ENCODE measurements at regions not wholly inside any gene's neighbourhood (a gene's known extent, or its start where the extent isn't known, plus 50 kb on each side); places are given as distances from the start of the nearest gene placed in this dataset.
"Not testable (repeated sequence)": the region's sequence is repeated elsewhere in the genome, so short reads cannot be mapped to it uniquely, and the experiment has no call there.

DNA sequence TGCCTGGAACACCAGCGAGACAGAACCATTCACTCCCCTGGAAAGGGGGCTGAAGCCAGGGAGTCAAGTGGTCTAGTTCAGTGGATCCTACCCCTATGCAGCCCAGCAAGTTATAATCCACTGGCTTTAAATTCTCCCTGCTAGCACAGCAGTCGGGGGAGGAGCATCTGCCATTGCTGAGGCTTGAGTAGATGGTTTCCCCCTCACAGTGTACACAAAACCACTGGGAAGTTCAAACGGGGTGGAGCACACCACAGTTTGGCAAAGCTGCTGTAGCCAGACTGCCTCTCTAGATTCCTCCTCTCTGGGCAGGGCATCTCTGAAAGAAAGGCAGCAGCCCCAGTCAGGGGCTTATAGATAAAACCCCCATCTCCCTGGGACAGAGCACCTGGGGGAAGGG is 88.4 kb upstream of the WDFY3 start:
- 60 to 100% methylated on average over 1 to 2 of the region's 3 CpGs for WGBS, 2 experiments (ENCODE audit: insufficient coverage in 2 of 2)
- H3K27ac ChIP-seq (ENCODE audit: low read depth, low read length, severe bottlenecking); H3K4me3 ChIP-seq (ENCODE audit: extremely low read depth, insufficient read depth, low read length, poor library complexity, severe bottlenecking); H3K9me3 ChIP-seq (ENCODE audit: control insufficient read depth, low read length); H3K4me1 ChIP-seq (ENCODE audit: control insufficient read depth, insufficient read depth, low read length, poor library complexity, severe bottlenecking); H3K36me3 ChIP-seq (ENCODE audit: control insufficient read depth, insufficient read depth, low read length): not testable (repeated sequence)

DNA sequence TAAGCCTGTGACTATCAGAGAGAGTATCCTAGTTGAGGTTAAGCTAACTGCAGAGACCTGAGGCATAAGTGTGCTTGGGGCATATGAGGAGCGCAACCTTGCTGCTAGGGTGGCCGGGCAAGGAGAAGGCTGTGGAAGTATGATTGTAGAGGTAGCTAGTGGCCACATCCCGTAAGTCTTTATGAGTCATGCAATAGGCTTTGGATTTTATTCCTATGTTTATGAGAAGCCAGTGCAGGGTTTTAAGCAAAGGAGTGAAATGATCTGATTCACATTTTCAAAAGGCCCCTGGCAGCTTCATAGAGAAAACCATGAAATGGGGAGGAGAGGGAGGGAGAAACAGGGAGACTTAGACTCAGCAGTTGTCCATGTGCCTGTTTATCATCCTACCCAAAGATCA is 92.1 kb upstream of the WDFY3 start:
- Histone ChIP-seq H3K27ac (ENCODE audit: low read depth, low read length, severe bottlenecking) (no peak overlapping the region), H3K9me3 (ENCODE audit: control insufficient read depth, low read length) (no peaks in the 10 kb centered on the region), H3K4me3 (ENCODE audit: extremely low read depth, insufficient read depth, low read length, poor library complexity, severe bottlenecking) (no peak overlapping the region), H3K4me1 (ENCODE audit: control insufficient read depth, insufficient read depth, low read length, poor library complexity, severe bottlenecking) (no peaks in the 10 kb centered on the region), H3K36me3 (ENCODE audit: control insufficient read depth, insufficient read depth, low read length) (no peaks in the 10 kb centered on the region)
- WGBS, 2 experiments (ENCODE audit: insufficient coverage in 2 of 2) = 96 to 100% methylated on average over 3 of the region's 3 CpGs

DNA sequence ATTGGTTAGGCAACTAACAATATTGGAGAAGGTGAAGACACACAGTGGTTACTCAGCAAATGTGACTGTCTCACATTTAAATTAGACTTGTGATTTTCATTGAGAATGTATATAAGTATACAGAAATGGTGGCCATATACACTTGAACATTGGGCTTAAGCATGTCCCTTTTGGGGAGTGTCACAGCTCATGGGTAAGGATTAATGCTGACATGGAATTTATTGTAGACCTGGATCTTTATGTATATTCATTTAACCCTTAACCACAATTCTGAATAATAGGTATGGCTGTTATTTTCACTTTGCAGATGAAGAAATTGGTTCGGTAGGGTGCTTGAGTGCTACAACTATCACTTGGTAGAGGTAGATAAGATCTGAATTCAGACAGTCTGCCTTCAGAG is 95.5 kb upstream of the WDFY3 start:
- no peak overlapping the region for H3K4me3 ChIP-seq (ENCODE audit: extremely low read depth, insufficient read depth, low read length, poor library complexity, severe bottlenecking)
- H3K36me3 ChIP-seq (ENCODE audit: control insufficient read depth, insufficient read depth, low read length) = no peaks in the 10 kb centered on the region
- no peak overlapping the region for H3K27ac ChIP-seq (ENCODE audit: low read depth, low read length, severe bottlenecking)
- WGBS, 2 experiments (ENCODE audit: insufficient coverage in 2 of 2) = 40% methylated on average over 1 of the region's 1 CpG; no CpG with 5 or more reads in 1 of the 2 experiments
- no peaks in the 10 kb centered on the region for H3K4me1 ChIP-seq (ENCODE audit: control insufficient read depth, insufficient read depth, low read length, poor library complexity, severe bottlenecking)
- H3K9me3 ChIP-seq (ENCODE audit: control insufficient read depth, low read length) = no peaks in the 10 kb centered on the region

DNA sequence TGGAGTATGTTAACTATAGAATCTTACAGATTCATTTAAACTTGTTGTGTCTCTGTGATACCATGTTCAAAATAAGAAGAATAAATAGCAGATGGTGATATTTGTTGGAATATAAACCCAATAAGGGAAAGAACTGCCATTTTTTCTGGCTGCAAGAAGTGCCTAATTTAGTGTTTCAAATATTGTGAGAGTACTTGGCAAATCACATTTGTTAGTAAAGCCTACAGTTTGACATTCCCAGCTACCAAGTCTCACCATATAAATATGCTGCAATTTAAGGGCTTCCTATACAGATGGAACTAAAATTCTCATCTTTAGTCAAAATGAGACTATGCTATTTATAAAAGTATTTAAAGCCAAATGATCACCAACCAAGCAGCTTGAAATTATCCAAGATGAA is 96.0 kb upstream of the WDFY3 start:
- Histone ChIP-seq H3K27ac (ENCODE audit: low read depth, low read length, severe bottlenecking) (no peak overlapping the region), H3K4me1 (ENCODE audit: control insufficient read depth, insufficient read depth, low read length, poor library complexity, severe bottlenecking) (no peaks in the 10 kb centered on the region), H3K36me3 (ENCODE audit: control insufficient read depth, insufficient read depth, low read length) (no peaks in the 10 kb centered on the region), H3K4me3 (ENCODE audit: extremely low read depth, insufficient read depth, low read length, poor library complexity, severe bottlenecking) (no peak overlapping the region), H3K9me3 (ENCODE audit: control insufficient read depth, low read length) (no peaks in the 10 kb centered on the region)

DNA sequence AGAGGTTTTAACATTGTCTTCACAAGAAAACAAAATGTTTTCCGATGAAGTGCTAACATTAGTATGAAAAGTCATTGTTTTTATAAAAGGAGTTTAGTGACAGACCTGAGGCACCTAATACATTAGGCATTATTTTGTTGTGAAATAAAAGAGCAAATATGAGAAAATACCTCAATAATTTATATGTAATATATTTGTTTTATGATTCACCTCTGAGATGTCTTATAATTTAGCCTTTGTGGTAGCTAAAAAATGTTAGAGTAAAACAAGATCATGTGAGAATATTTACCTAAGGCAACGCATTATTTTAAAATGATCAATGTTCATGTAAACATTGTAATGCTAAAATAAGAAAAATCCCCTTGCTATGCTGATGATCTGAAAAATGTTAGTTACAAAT is 100.9 kb upstream of the WDFY3 start:
- Histone ChIP-seq H3K4me3 (ENCODE audit: extremely low read depth, insufficient read depth, low read length, poor library complexity, severe bottlenecking) (no peak overlapping the region), H3K36me3 (ENCODE audit: control insufficient read depth, insufficient read depth, low read length) (no peaks in the 10 kb centered on the region), H3K9me3 (ENCODE audit: control insufficient read depth, low read length) (no peaks in the 10 kb centered on the region), H3K27ac (ENCODE audit: low read depth, low read length, severe bottlenecking) (no peak overlapping the region), H3K4me1 (ENCODE audit: control insufficient read depth, insufficient read depth, low read length, poor library complexity, severe bottlenecking) (no peaks in the 10 kb centered on the region)
- WGBS, 2 experiments (ENCODE audit: insufficient coverage in 2 of 2) = no CpG with 5 or more reads among the region's 2 CpGs

DNA sequence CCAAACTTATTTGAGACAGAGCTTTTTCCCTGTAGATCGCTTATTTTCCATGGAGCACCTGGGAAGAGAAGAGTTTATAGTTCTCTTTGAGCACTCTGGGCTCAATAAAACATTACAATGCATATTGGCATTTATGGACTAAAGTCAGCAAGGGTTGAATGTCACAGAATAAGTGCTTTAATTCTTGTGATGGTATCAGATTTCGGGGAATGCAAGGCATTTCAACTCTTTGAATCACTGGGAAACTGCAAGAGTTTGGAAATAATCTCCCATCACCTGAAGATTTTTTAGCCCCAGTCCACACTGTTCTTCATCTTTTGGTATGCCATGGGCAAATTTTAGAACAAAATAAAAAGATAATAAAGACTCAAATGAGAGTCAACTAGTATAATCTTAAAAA is 111.5 kb upstream of the WDFY3 start:
- Histone ChIP-seq H3K36me3 (ENCODE audit: control insufficient read depth, insufficient read depth, low read length) (no peaks in the 10 kb centered on the region), H3K27ac (ENCODE audit: low read depth, low read length, severe bottlenecking) (no peak overlapping the region), H3K4me3 (ENCODE audit: extremely low read depth, insufficient read depth, low read length, poor library complexity, severe bottlenecking) (no peak overlapping the region), H3K9me3 (ENCODE audit: control insufficient read depth, low read length) (peaks cover 5% of the 10 kb centered on the region), H3K4me1 (ENCODE audit: control insufficient read depth, insufficient read depth, low read length, poor library complexity, severe bottlenecking) (no peaks in the 10 kb centered on the region)
- 83% methylated on average over 2 of the region's 2 CpGs; no CpG with 5 or more reads in 1 of the 2 experiments for WGBS, 2 experiments (ENCODE audit: insufficient coverage in 2 of 2)

DNA sequence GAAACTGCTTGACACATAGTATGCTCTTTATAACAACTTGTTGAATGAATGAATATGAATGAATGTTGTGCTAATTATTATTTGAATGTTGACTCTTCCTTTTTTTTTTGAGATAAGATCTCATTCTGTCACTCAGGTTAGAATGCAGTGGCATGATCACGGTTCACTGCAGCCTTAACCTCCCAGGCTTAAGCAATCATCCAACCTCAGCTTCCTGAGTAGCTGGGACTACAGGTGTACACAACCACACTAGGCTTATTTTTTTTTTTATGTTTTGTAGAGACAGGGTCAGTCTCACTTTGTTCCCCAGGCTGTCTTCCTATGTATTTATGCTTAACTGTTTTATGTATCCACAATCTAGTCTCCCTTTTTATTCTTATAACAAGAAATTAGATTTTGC is 114.7 kb upstream of the WDFY3 start:
- H3K27ac ChIP-seq (ENCODE audit: low read depth, low read length, severe bottlenecking) = no peak overlapping the region
- peaks cover 5% of the 10 kb centered on the region for H3K9me3 ChIP-seq (ENCODE audit: control insufficient read depth, low read length)
- no peak overlapping the region for H3K4me3 ChIP-seq (ENCODE audit: extremely low read depth, insufficient read depth, low read length, poor library complexity, severe bottlenecking)
- no peaks in the 10 kb centered on the region for H3K36me3 ChIP-seq (ENCODE audit: control insufficient read depth, insufficient read depth, low read length)
- WGBS, 2 experiments (ENCODE audit: insufficient coverage in 2 of 2) = no CpG with 5 or more reads among the region's 1 CpG
- H3K4me1 ChIP-seq (ENCODE audit: control insufficient read depth, insufficient read depth, low read length, poor library complexity, severe bottlenecking) = peaks cover 8% of the 10 kb centered on the region

DNA sequence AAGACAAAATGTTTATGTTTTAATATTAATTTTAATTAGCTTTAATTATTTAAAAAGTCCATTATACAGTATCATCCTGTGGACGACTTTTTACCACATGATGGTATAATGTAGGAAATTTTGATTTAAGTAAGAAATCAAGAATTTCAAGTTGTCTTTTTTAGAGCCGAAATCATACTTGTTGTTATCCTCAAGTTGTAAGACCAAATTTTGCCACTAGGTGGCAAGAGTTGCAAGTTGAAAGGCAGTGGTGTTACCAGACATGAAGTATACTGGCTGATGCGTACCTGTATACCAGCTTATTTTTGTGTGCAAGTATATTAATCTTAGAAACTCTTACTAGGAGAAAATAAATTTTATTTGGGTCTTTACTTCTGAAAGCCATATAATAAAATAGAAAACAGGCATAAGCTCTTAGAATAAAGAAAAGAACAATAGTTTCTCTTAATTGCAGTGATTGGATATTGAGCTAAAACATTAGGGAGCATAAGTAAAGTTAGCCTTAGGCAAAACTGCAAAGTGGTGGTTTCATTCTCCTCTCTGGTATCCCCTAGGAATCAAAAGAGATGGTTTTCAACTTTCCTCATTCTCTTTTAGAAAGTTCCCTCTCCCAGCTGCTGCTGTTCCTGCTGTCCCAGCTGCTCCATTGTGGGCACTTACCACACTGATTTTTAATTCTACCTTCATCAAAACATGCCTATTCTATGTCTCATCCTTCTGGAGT is 118.0 kb upstream of the WDFY3 start:
- peaks cover 12% of the 10 kb centered on the region for H3K4me1 ChIP-seq (ENCODE audit: control insufficient read depth, insufficient read depth, low read length, poor library complexity, severe bottlenecking)
- 42% methylated on average over 2 of the region's 3 CpGs; no CpG with 5 or more reads in 1 of the 2 experiments for WGBS, 2 experiments (ENCODE audit: insufficient coverage in 2 of 2)
- peak overlapping the region; percentile 24 for H3K27ac ChIP-seq (ENCODE audit: low read depth, low read length, severe bottlenecking)
- no peaks in the 10 kb centered on the region for H3K9me3 ChIP-seq (ENCODE audit: control insufficient read depth, low read length)
- H3K36me3 ChIP-seq (ENCODE audit: control insufficient read depth, insufficient read depth, low read length) = no peaks in the 10 kb centered on the region
- no peak overlapping the region for H3K4me3 ChIP-seq (ENCODE audit: extremely low read depth, insufficient read depth, low read length, poor library complexity, severe bottlenecking)

DNA sequence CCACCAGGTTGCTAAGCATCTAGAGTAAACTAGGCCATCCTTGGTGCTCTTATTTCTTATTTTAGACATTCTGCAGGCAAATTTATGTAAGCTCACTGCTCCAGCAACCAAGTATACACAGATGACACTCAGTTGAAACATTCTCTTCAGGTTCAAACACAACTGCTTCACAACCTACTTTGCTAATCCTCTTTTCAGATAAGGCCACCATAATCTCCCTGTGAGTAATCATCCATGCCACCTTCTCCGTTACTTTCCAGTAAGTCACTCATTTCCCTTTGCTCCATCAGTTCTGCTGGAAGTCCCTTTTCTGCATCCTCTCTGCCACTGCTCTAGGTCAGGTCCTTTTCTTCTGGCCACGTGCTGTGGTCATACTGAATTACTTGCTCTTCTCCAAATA is 120.2 kb upstream of the WDFY3 start:
- WGBS, 2 experiments (ENCODE audit: insufficient coverage in 2 of 2) = 60 to 100% methylated on average over 1 of the region's 2 CpGs
- H3K4me1 ChIP-seq (ENCODE audit: control insufficient read depth, insufficient read depth, low read length, poor library complexity, severe bottlenecking) = peaks cover 12% of the 10 kb centered on the region
- H3K36me3 ChIP-seq (ENCODE audit: control insufficient read depth, insufficient read depth, low read length) = no peaks in the 10 kb centered on the region
- no peak overlapping the region for H3K27ac ChIP-seq (ENCODE audit: low read depth, low read length, severe bottlenecking)
- H3K4me3 ChIP-seq (ENCODE audit: extremely low read depth, insufficient read depth, low read length, poor library complexity, severe bottlenecking) = no peak overlapping the region
- no peaks in the 10 kb centered on the region for H3K9me3 ChIP-seq (ENCODE audit: control insufficient read depth, low read length)

DNA sequence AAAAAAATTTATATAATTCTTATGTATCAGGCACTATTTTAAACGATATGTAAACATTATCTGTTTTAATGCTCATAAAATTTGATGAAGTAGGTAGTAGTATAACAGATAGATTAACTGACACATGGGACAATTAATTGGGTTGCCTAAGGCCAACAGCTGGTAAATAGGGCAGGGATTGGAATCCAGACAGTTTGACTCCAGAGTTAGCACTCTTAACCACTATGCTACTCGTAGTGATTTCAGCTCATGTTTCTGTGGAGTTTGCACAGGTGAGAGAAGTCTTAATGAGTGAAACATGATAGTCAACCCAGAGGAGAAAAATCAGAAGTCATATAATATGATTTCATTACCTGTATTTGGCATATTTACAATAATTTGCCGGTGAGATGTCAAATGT is 126.0 kb upstream of the WDFY3 start:
- H3K4me1 ChIP-seq (ENCODE audit: control insufficient read depth, insufficient read depth, low read length, poor library complexity, severe bottlenecking) = no peaks in the 10 kb centered on the region
- H3K9me3 ChIP-seq (ENCODE audit: control insufficient read depth, low read length) = peaks cover 2% of the 10 kb centered on the region
- WGBS, 2 experiments (ENCODE audit: insufficient coverage in 2 of 2) = no CpG with 5 or more reads among the region's 3 CpGs
- H3K27ac ChIP-seq (ENCODE audit: low read depth, low read length, severe bottlenecking) = no peak overlapping the region
- no peak overlapping the region for H3K4me3 ChIP-seq (ENCODE audit: extremely low read depth, insufficient read depth, low read length, poor library complexity, severe bottlenecking)
- H3K36me3 ChIP-seq (ENCODE audit: control insufficient read depth, insufficient read depth, low read length) = no peaks in the 10 kb centered on the region

DNA sequence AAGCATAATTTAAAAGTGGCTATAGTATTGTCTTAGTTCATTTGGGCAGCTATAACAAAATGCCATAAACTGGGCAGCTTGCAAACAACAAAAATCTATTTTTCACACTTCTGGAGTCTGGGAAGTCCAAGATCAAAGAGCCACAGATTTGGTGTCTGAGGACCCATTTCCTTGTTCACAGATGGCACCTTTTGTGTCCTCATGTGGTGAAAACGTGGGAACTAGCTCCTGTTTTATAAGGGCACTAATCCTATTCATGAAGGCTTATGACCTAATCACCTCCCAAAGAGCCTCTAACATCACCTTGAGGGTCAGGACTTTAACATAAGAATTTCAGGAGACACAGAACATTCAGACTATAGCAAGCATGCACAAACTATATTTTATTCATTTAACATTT is 126.5 kb upstream of the WDFY3 start:
- Histone ChIP-seq H3K9me3 (ENCODE audit: control insufficient read depth, low read length) (peaks cover 2% of the 10 kb centered on the region), H3K27ac (ENCODE audit: low read depth, low read length, severe bottlenecking) (no peak overlapping the region), H3K36me3 (ENCODE audit: control insufficient read depth, insufficient read depth, low read length) (no peaks in the 10 kb centered on the region), H3K4me1 (ENCODE audit: control insufficient read depth, insufficient read depth, low read length, poor library complexity, severe bottlenecking) (no peaks in the 10 kb centered on the region), H3K4me3 (ENCODE audit: extremely low read depth, insufficient read depth, low read length, poor library complexity, severe bottlenecking) (no peak overlapping the region)
- WGBS, 2 experiments (ENCODE audit: insufficient coverage in 2 of 2) = 33 to 44% methylated on average over 1 of the region's 1 CpG
